SIG-M5 (cell line): ENCODE measurements at regions not wholly inside any gene's neighbourhood (a gene's known extent, or its start where the extent isn't known, plus 50 kb on each side); places are given as distances from the start of the nearest gene placed in this dataset.
"Not testable (repeated sequence)": the region's sequence is repeated elsewhere in the genome, so short reads cannot be mapped to it uniquely, and the experiment has no call there.

Experiments used
- DNase-seq: peaks from one replicate; lab custom pipeline; 2025; lab: John Stamatoyannopoulos, UW

GRCh38 chr3:88954853-88955252 is 152.6 kb upstream of the EPHA3 start:
- DNase-seq, result no peak

- DNase-seq, result no peak
Observed at GRCh38 chr3:88955274-88955673, 152.1 kb upstream of the EPHA3 start.

DNA sequence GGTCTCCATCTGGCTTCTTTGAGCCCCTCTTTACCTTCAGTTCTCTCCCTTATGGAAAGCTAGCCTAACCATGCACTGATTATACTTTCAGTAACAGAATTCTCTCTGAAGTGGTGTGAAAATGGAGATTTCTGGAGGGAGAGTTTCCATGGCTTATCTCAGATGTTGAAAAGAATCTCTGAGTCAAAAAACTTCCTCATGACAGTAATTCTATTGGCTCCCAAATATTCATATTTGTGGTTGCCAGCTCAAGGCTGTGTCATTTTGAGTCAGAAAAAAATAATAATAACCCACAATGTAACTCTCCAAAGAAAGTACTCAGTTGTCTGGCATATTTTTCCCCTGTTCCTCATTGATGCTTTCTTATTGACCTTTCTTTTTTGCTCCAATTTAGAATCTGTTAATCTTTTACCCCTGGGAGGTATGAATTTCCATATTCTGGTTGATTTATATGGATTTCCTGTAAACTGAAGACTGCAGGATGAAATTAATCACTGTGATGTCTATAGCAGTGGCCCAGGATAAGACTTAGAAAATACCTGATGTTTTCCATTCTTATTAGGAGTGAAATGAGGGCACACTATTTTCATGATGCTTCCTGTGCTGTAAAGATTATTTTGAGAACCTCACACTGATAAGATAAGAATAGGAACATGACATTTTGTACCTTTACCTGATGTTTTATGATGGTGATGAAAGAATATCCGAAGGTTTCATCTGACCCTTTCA is 149.5 kb upstream of the EPHA3 start:
- DNase-seq, result no peak

DNA sequence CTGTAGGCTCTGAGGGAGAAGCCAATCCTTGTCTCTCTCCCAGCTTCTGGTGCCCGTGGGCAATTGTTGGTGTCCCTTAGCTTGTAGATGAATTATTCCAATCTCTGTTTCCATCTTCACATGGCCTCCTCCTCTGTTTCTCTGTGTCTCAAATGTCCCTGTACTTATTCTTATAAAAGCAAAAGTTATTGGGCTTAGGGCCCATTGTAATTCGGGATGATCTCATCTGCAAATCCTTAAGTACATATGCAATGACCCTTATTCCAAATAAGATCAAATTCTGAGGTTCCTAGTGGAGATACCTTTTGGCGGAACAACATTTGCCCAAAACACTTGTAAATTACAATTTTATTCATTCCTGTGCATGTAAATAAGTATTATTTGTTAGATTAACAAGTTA is 147.4 kb upstream of the EPHA3 start:
- DNase-seq, result no peak

GRCh38 chr3:88963003-88963402 is 144.4 kb upstream of the EPHA3 start:
- no peak for DNase-seq

DNA sequence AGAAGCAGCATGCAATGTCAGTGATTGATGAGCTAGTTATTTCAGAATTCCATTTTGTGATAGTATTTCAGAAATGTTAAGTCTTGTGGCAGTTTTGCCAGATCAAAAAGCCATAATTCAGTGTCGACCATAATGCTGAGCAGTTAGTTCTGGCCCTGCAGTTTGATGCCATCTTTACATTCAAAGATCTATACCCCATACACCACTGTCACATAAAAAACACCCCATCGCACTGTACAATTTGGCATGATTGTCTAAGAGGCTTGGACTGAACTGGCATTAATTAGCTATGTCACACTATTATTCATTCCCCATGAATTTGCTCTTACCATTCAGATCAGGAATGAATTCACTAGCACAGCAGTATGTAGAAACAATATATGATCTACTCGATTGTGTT is 127.7 kb upstream of the EPHA3 start:
- DNase-seq, result no peak

DNA sequence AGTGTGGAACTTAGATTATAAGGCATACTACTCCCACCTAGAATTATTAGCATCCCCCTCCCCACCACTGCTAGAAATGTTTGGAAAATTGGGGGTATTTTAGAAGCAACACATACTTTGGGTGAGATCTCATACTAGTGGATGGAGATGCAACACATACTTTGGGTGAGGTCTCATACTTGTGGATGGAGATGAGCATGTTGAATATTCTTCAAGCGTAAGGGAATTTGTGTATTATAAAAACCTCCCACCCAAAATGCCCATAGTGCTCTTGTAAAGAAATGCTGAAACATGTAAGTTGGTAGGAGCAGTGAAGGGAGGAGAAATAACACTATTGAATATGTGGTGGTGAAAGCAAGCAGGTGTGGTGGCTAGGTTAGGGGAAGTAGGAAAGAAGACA is 124.0 kb upstream of the EPHA3 start:
- no peak for DNase-seq

GRCh38 chr3:88984256-88984655 is 123.2 kb upstream of the EPHA3 start:
- no peak for DNase-seq

DNA sequence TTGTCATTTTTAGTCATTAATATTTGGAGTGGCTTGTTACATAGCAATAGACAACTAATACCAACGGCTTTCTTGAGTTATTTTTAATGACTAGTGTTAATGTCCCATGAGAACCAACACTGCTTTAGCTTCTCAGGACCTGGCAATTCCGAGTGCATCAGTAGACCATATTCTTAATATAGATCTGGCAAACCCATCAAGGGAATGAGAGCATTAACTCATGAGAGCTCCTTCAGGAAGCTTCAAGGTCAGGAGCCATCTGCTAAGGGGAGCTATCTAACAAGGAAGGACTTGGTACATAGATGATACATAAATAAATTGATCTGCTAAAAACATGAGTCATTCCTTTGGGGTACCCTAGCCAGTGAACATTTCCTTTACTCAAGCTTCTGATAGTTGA is 122.6 kb upstream of the EPHA3 start:
- DNase-seq, result no peak

DNA sequence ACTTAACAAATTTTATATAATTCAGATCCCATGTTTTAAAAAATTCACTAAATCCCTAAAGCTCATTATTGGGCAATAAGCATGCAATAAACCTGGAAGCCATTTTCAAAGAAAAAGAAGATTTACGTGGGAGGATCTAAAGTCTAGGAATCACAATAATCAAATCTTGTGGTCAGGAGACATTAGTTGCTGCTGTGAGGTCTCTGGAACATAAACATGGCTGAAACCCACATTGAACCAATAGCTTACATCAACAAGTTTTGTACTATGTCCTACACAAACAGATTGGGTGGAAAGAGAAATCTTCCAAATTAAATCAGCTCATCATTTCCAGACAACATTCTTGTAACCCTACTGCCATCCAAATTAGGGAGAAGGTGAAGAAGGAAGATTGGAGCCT is 121.9 kb upstream of the EPHA3 start:
- no peak for DNase-seq

DNA sequence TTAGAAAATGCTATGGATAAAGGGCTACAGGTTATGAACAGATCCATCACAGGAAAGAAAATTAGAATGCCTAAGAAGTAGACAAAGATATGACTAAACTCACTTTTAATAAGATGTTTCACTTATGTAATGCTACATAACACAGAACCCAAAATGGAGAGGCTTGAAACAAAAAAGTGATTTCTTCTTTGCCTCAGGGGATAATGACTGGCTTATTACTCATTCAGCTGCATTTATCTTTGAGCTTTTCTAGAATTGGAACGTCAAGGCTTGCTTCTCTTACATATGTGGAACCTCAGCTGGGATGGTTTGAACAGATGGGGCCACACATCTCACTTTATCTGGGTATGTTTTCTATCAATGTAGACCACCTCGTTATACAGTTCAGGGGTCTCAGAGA is 120.6 kb upstream of the EPHA3 start:
- DNase-seq, result no peak

DNA sequence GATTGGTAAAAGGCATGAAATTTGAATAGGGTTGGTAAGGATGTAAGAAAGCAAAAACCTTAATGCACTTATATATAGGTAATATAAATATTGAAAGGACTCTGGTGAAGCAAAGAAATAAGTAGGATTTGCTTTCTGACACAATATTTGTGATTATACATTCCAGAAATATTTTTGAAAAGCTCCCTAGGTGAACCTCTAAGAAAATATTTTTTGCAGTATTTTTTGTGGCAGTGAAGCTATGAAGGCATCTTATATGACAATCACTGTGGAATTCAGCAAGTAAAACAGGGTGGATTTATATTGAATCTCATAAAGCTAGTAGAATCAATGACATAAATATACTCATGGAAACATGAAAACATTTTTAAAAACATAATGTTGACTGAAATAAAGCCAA is 119.6 kb upstream of the EPHA3 start:
- no peak for DNase-seq

- DNase-seq, result no peak
Observed at GRCh38 chr3:88988906-88989305, 118.5 kb upstream of the EPHA3 start.

DNA sequence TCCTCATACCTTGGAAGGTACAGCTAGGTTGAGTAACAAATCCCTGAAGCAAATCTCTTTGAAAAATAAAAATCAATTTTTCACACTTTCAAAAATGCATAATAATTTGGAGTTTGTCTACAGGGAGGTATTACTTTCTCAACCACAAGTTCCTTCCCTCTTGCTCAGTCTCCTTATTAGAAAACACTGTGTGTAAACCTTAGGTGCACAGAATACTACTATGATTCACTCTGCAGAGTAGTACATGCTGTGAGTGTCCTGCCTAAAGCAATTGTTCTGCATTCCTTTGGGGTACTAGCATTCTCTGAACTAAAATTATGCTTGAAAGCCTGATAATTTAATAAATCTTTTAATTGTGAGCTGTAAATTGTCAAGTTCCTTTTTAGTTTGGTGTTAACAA is 115.9 kb upstream of the EPHA3 start:
- DNase-seq, result no peak

GRCh38 chr3:88996691-88997090 is 110.7 kb upstream of the EPHA3 start:
- no peak for DNase-seq

DNA sequence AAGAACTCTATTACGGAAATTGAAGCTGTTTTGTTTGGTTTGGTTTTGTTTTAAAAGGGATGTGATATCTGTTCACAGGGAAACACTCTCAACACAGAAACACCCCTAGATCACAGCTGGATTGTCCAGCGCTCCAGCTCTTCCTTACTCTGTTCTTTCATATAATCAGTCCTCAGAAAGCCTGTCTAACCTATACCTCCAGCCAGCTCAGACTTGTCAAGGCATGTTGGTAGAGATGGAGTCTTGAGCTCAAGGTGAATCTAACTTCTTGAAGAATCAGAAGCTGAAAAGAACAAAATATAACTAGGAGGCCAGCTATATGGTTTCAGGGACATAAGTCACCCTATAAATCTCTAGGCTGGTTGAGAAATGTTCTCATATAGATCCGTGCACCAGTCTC is 110.2 kb upstream of the EPHA3 start:
- DNase-seq, result no peak

DNA sequence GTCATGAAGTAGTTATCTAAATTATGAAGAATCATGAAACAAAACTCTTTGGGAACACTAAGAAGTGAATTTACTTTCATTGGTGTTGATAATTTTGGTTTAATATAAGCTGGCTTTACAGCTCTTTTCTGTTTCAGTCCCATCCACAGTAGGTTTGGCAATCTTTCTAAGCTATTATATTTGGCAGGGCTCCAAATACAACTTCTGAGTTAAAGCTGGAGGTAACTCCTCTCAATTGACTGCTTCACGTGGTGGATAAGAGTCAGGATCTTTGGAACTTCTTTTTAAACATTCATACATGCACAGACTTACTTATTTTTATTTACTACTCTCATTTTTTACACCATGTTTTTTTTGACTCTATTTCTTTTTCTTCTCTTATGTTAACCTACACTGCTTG is 106.5 kb upstream of the EPHA3 start:
- DNase-seq, result no peak

- DNase-seq, result no peak
Observed at GRCh38 chr3:89002191-89002590, 105.2 kb upstream of the EPHA3 start.

DNA sequence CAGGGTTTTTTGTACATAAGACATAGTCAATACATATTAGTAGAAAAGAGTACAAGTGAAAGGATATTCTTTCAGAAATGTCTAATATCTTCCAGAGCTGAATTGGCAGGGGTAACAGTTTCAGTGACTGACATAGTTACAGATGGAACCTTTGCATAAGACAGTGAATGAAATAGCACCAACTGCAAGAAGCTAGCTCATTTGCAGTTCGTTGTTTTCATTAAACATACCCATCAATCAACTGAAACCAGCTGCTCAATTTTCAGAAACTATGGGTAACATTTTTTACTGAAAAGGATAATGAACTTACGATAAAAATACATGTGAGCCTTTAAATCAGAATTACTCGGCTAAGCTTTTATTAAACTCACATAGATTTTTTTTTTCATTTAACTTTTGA is 93.9 kb upstream of the EPHA3 start:
- DNase-seq, result no peak

- no peak for DNase-seq
Observed at GRCh38 chr3:89017531-89017930, 89.9 kb upstream of the EPHA3 start.

- no peak for DNase-seq
Observed at GRCh38 chr3:89025185-89025584, 82.2 kb upstream of the EPHA3 start.

- DNase-seq, result no peak
Observed at GRCh38 chr3:89032346-89033013, 74.9 kb upstream of the EPHA3 start.

DNA sequence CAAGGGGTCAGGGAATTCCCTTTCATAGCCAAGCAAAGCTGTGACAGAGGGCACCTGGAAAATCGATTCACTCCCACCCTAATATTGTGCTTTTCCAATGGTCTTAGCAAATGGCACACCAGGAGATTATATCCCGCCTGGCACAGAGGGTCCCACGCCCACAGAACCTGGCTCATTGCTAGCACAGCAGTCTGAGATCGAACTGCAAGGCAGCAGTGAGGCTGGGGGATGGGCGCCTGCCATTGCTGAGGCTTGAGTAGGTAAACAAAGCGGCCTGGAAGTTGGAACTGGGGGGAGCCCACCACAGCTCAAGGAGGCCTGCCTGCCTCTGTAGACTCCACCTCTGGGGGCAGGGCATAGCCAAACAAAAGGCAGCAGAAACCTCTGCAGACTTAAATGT is 72.7 kb upstream of the EPHA3 start:
- DNase-seq, result not testable (repeated sequence)

- DNase-seq, result no peak
Observed at GRCh38 chr3:89038869-89039268, 68.6 kb upstream of the EPHA3 start.
